Fibroblast of skin of scalp (primary cell): ENCODE measurements at regions not wholly inside any gene's neighbourhood (a gene's known extent, or its start where the extent isn't known, plus 50 kb on each side); places are given as distances from the start of the nearest gene placed in this dataset.

Experiments
- DNase-seq: peaks from one replicate; pipeline ENCODE4 v3.0.0-alpha.2; 2013

DNA sequence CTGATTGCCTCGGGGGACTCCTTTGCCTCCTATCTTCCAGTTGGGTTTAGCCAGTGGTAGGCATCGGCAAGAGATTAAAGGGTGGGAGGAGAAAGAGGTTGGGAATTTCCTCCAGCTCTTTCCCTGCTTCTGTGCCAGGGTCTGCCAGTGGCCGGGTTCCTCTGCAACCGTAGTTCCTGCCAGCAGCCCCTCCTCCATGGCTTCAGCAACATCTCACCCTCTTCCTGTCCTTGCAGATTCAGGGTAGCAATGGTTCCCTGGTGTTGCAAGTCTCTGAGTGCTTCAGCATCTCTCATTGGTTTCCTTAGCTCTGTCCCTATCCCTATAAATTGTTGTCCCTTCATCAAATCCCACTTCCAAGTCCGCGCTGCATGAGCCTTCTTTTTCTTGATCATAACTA, 223.1 kb upstream of the JUN start:
- no peak for DNase-seq

DNA sequence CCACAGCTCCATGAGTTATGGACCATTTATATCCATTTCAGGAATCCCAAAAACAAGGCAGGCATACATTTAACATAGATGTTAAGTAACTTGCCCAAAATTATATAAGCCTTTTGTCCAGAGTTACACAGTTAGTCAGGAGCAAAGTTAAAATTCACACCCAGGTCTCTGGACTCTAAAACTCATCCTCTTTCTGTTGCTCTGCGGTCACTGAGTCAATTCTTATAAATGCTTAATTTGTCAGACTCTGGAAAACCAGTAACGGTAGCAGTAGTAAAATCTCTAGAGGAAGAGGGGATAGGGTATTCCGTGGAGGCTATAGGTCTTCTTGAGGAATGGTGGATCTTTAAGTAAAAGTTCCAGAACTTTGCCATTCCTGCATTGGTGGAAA, 223.6 kb upstream of the JUN start:
- DNase-seq, result no peak

DNA sequence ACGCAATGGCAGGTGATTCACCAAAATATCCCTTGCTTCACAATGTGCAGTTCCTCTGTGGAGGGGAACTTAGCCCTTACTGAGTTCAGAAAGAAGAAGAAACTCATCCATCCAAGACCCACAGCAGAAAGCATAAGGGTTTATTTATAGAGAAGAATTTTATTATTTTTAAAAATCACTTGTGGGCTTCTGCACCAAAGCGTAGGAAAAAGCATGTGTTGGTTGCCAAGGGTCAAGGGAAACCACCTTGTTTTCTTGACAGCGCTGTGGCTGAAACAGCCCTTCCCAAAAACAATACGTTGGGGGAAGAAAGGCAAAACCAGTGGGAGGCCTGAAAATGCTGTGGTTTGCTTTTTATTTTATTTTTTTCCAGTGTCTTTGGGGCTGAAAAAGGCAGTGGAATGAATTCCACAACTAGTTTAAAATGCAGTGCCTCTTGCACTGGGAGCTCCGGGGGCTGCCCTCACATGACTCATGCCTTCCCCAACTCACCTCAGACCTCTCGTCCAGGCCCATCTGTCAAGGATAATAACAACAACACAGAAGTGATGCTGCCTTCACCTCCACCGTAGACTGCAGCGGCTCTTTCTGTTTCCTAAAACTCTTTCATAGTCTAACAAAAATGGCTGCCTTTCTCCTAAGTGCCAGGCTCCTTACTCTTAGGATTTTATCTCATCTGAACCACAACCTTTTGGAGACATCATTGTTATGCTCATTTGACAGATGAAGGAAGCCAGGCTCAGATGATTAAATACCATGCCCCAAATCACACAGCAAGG, 224.2 kb upstream of the JUN start:
- DNase-seq, result peak; percentile 56

DNA sequence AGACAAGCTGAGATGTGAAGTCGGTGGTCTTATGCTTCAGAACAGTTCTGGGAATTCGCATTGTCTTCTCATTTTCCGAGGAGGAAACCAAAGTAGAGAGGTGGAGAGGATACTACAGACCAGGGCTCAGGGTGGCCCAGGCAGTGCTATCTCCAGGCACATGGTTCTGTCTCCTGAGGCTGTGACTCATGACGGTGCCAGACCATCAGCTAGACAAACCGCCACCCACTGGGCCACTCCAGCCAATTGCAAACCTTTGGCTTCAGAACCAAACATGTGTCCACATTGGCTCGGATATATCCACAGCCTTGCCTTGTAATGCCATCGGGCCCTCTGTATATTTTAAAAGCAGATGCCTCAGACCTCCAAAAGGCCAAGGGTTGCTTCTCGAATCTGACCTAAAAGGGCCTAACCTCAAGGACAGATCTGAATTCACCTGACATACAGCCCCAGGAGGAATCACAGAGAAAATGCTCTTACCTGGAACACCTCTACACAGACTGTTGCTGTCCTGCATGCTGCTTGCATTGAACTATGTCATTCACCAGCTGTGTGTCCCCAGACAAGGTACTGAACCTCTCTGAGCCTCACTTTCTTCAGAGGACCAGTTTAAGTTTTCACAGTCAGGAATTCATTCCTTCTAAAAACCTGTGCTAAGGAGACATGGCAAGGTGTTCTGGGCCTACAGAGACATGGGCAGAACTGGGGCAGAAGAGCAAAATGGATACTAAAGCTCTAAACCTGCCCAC, 224.9 kb upstream of the JUN start:
- peak; percentile 41 for DNase-seq

DNA sequence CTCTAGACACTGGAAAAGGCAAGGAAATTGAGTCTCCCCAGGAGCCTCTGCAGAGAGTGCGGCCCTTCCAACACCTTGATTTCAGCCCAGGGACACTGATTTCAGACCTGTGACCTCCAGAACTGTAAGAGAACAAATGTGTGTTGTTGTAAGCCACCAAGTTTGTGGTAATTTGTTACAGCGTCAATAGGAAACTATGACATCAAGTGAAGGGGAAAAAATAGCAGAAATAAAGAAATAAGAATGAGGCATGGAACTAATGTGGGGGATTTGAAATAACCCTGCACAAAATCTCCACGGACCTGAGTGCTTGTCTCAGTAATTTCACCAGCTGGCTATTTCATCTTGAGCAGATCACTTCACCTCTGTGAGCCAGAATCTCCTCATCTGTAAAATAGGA, 227.8 kb upstream of the JUN start:
- DNase-seq, result no peak

DNA sequence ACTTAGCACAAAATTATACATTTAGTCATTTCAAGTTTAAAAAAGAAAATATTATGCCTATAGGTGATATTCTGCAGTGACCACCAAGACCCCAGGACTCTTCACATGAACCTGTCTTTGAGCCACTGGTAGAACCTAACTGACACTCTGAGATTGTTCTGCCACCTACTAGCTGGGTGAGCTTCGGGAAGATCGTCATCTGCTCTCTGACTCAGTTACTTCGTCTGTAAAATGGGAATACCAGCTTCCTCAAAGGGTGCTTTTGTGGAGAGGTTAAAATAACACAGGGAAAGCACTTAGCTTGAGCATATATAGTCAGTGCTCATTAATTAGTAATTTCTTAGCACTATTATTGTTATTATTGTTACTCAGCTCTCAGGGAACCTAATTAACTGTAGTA, 228.5 kb upstream of the JUN start:
- no peak for DNase-seq

DNA sequence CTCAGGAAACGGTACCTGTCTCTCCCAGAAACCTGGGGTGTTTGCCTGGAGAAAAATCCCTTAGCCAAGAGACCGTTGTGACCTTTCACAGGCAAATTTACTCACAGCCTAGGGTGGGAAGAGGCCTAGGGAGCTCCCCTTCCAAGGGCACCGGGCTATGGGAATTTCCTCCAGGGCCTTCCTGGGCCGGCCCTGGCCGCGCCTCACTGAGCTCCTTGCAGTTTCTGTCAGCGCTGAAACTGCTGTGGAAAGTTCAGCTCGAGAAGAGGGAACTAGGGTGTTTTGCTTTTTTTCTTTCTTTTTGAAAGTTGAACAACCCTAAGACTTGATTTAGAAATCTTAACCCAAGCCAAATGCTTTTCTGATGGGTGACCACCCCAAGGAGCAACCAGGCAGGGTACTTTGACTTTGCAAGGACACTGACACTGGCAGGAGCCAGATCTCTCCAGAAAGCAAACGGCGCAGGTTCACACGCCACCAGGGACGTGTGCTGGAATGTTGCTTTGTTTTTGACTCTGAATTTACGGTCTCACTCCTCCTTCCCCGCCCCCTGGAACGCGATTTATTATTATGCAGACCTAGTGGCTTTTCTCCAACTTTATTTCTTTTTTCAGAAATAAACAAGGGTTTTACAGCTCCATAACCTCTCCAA, 229.6 kb upstream of the JUN start:
- DNase-seq, result peak; percentile 56

DNA sequence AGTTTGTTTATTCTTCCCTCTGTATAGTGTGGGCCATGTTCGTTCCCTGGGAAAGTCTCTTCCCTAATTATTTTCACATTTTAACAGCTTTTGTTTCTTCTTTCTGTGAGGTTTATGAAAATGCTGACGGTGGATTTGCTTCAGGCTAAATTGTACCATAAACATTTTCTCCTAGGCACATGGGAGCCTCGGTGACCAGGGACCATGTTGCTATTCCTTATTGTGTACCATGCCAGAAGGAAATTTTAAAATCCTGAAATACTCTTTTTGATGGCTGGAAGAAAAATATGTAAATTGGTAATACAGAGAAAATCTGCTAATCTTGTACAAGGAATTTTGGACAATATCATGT, 230.1 kb upstream of the JUN start:
- DNase-seq, result no peak

DNA sequence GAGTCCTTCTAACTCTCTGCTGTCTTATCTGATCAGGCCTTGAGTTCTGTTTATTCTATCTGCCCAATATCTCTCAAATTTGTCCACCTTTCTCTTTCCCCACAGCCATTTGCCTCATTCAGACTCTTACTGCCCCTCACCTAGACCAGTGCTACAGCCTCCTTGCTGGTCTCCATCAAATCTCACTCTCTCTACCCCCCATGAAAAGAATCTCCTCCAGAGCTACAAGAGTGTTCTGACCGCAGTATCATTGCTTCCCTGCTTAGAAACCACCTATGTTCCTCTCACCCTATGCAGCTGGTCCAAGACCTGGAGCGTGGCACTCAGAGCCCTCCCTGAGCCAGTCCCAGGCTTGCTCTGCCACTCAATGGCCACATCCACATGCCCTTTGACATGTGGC, 231.0 kb upstream of the JUN start:
- DNase-seq, result no peak

DNA sequence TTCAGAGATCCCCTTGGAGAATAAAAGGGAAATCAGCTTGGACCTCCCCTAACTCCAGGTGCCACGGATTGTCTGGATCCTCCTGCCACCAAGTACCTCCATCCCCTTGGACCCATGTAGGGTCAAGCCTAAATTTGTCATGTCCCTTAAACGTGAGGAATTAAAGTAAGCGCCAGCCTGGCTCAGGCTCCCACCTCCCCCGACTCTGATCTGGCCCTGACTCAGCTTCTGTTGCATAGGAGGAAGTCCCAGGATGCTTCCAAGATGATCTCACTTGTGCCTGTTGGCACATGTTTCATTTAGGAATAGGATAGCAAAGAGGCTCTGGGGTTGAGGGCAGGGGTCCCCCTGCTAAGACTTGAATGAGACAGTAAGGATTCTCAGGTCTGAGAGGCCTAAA, 231.9 kb upstream of the JUN start:
- peak; percentile 87 for DNase-seq

DNA sequence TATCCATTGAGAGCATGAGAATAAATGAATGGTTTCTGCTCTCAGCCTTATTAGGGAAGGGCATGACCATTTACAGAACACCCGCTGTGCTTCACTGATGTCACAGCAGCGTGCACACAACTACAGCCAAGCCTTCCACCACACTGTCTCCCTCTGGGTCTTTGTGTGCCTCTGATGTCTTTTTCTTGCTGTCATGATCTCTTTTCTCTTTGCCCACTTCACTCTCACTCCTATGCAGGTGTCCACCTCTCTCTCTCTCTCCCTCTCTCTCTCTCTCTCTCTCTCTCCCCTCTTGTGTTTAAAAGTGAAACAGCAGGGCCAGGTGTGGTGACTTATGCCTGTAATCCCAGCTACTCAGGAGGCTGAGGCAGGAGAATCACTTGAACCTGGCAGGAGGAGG, 232.5 kb upstream of the JUN start:
- peak; percentile 65 for DNase-seq

DNA sequence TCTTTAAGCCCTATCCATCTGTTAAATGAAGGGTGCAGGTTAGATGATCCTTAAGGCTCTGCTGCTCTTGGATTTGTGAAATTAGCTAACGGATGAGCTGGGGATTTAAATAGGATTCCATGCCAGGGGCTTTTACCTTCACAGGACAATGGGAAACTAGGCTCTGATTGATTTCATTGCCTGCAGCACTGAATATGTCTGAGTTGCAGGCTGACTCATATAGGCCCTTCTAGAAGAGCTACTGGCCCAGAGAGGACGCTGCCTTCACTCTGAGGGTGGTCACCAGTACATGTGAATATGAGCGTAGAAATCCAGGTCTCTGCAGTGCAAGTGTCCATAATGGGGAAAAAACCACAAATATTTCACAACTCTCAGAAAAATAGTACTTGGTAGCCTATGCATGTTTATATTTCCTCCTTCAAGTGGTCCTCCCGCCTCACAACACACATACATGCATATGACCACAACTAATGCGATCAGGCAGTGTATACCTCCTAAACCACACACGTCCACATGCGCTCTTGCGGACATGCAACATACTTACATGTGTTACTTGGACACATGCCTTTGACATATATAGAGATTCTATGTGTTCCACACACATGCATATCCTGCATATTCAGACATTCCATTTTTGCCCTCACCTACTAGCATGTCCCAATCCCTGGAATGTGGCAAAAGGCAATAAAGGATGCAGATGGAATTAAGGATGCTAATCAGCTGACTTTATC, 233.8 kb upstream of the JUN start:
- peak; percentile 53 for DNase-seq

DNA sequence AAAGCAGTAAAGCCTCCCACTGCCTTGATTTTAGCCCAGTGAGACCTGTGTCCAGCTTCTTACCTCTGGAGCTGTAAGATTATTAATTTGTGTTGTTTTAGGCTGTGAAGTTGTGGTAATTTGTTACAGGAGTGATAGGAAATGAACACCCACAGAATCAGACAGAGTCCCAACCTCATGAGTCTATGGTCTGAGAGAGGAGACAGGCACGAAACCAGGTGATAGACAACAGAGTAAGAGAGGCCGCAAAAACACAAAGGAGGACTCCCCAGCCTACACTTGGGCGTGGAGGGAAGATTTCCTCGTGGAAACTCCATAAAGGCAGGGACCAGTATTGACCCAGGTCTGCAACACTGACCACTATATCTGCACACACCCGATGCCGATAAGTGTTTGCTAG, 234.6 kb upstream of the JUN start:
- DNase-seq, result no peak

DNA sequence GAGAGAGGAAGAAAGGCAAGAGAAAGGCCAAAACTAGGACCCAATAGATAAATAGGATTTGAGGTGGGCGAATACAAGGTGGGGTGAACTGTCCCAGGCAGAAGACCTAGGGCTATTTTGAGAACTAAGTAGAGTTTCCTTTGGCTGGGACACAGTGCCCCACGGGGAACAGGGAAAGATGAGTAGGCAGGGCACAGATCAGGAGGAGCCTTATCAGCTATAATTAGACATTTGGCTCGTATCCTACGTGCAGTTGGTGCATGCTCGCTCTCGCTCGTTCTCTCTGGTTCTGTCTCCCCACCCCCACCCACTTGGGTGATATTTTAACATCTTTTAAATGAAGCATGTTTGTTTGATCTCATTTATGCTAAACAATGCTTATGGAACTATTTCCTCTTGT, 235.0 kb upstream of the JUN start:
- no peak for DNase-seq

DNA sequence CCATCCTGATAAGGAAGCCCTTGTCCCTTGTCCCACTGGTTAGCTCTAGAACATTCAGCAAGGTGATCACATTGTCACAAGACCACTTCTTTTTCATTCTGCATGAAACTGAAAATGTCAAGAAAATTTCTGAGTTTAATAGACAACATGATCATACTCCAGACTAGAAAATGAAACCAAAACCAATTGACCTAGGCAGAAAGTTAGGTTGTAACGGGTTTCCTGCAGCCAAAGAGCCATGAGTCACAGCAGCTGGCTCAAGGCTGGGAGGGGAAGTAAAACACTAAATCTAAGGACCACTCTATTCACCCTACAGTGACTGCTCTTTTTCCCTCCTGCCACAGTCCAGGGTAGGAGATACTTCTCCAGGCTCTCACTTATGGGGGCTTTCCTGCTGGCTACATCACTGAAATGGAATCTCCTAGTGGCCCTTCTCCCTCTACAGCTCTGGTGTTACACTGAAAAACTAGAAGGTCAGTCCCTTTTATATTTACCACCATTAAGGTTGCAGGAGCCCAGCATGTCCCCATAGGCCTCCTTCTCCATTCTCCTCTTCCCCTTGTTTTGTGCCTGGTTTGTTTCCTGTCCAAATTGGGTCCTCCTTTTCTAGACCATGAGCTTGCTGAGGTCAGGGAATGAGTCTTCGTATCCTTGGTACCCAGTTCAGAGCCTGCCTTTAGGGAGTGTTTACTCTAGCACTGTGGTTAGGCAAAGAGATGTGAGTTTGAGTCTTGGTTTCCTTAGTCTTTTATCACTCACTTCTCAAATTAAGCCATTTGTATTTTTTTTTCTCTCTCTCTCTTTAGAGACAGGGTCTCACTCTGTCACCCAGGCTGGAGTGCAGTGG, 236.5 kb upstream of the JUN start:
- peak; percentile 80 for DNase-seq

DNA sequence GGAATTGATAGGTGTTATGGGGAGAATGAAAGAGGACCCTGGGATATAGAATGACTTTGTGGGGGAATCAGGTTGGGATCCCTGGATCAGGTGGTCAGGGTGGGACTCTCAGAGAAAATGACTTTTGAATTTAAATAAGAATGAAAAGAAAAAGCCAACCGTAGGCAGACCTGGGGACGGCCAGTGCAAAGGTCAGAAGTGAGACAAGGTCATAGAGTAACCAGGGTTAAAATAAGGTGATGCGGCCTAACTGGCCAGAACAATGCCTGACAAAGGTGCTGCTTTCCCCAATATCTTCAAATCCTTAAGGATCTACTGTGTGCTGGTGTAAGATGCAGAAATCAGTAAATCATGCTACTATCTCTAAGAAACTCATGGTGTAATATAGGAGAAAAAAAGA, 238.4 kb upstream of the JUN start:
- no peak for DNase-seq

DNA sequence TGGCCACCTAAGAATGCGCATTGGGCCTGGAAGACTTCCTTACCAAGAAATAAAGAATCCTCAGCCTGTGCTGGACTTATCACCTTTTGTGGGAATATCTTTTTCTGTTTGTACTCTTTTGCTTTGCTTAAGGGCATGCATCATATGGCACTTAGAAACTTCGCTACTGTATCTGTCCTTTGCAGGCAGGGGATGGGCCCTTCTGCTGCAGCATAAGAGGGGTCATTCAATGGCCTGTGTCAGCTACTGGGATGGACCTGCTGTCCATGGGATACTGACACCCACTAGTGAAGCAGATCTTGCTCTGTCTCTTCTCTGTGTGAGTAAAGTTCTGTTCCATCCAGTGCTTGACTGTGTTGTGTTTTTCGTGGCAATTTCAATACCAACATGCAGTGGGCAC, 239.0 kb upstream of the JUN start:
- no peak for DNase-seq

DNA sequence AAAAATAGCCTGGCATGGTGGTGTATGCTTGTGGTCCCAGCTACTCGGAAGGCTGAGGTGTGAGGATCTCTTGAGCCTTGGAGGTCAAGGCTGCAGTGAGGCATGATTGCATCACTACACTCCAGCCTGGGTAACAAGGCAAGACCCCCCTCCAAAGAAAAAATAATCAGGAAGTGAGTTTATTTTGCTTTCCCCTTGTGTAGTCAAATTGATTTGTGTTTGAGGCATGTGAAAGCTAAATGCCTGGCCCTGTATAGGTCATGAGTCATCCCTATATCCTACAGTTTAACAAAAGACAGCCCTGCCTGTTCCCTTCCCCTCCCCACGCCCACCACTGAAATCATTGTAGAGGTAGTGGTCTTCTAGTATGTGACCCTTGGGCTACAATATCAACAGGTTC, 241.4 kb upstream of the JUN start:
- DNase-seq, result peak; percentile 57

DNA sequence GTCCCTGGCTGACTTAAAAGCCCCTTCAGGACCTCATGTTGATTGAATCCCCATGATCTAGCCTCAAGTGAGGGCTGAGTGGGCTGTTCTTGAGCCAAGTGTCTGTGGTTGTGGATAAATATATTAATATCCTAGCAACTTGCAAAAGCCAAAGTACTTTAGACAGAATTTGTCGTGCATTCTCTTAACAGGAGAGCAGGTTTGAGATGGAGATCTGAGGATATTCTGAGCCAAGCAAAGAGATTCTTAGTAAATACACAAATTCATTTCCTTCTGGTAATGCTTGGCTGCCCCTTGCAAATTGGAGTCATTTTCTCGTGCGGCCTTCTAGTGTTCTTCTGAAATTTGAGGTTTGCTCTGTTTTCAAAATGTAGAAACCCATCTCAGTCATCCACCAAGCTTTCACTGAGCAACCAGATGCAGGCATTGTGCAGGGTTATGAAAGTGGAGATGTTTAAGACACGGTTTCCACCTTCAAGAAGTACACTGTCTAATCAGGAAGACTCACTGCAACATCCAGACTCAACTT, 242.1 kb upstream of the JUN start:
- DNase-seq, result peak; percentile 34

DNA sequence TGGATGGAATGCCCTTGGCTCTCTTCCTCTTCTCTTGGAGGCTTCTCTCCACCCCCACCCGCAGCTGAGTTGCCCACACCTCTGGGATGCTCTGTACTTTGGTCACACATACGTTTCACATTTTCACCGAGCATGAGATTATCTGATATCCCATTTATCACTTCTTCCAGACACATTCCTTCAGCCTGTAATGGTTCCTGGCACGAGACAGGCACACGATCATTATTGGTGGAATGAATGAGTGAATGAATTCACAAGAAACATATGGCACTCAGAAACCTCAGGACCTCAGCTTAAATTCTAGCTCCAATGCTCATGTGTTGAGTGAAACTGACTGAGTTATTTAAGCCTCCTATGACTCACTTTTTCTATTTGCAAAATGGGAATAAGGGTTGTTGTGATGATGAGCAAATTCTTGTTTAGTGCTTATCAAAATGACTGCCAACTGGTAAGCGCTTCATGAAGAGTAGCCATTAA, 242.7 kb upstream of the JUN start:
- peak; percentile 86 for DNase-seq

DNA sequence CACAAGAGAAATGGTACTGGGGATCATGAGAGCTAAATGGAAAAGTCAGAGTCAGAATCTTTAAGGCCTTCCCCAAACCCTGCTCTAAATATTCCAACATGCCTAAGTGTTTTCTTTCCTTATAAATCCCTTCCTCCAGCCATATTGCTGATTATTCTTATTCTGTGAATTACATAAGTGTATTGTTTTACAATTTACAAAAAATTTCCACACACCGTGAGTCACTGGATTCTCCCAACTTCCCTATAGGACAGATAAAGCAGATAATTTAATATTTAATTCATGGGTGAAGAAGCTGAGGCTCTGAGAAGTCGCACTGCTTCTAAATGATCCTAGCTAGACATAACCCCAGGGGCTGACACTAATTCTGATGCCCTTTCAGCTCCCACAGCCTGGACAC, 243.3 kb upstream of the JUN start:
- DNase-seq, result no peak

DNA sequence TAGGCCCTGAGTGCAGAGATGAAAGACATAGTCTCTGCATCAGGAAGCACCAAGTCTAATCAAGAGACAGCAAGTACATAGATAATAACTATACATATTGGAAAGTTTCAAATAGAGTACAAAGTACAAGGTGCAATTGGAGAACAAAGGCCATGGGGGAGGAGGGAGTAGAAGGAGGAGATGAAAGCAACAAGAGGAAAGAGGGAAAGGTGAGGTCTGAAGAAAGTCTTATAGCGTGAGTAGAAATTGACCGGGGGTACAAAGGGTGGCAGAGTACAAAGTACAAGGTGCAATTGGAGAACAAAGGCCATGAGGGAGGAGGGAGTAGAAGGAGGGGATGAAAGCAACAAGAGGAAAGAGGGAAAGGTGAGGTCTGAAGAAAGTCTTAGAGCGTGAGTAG, 244.2 kb upstream of the JUN start:
- no peak for DNase-seq
